ENCODE measurements at regions not wholly inside any gene's neighbourhood (a gene's known extent, or its start where the extent isn't known, plus 50 kb on each side); places are given as distances from the start of the nearest gene placed in this dataset.

- ChIA-PET POLR2A (no interaction called here), CTCF (no interaction called here)
- intact Hi-C loops (cut with micrococcal nuclease; ENCODE audit: unreplicated experiment): no loop called here
- H3K4me1 ChIP-seq (ENCODE audit: control insufficient read depth, insufficient read depth, low read length): no peaks in the 10 kb centered on the region
- no peak overlapping the region for H3K27ac ChIP-seq (ENCODE audit: low read length)
- TF ChIP-seq TCF7L2 (IDR thresholded peaks at IDR 0.05; ENCODE audit: low read depth, low read length): no peak
- TF ChIP-seq CTCF (IDR thresholded peaks at IDR 0.05): no peak
- no peak for TF ChIP-seq POLR2AphosphoS5 (IDR thresholded peaks at IDR 0.05; ENCODE audit: low read depth, low read length)
- TF ChIP-seq SIN3A (IDR thresholded peaks at IDR 0.05; ENCODE audit: borderline replicate concordance, insufficient read depth, low read depth, low read length): no peak
- TF ChIP-seq REST (IDR thresholded peaks at IDR 0.05; ENCODE audit: insufficient read depth in 1 of 2, low read depth in 2 of 2, low read length in 1 of 2): no peak
- no peak for ATAC-seq
- H3K36me3 ChIP-seq (ENCODE audit: control insufficient read depth, insufficient read depth, low read length): no peaks in the 10 kb centered on the region
- no peak overlapping the region for H3K4me3 ChIP-seq (ENCODE audit: low read depth in 2 of 2, low read length in 2 of 2)
- H3K27me3 ChIP-seq (ENCODE audit: control insufficient read depth, insufficient read depth, low read length): peaks cover 9% of the 10 kb centered on the region
- no peak for DNase-seq (ENCODE audit: low read depth, low spot score)
- in situ Hi-C loops (cut with HindIII; ENCODE audit: low pct_unique_long_range_greater_than_20kb, low sequenced_read_pairs): no loop called here
- no peaks in the 10 kb centered on the region for H3K9me3 ChIP-seq (ENCODE audit: control insufficient read depth, insufficient read depth, low read depth, low read length)
- no TSS peak for BruUV-seq (replicated peaks)
These were observed 149.7 kb upstream of the SLC25A13 start for GRCh38 chr7:96471606-96472005.

- Histone ChIP-seq H3K9me3 (ENCODE audit: control insufficient read depth, insufficient read depth, low read depth, low read length) (no peaks in the 10 kb centered on the region), H3K4me1 (ENCODE audit: control insufficient read depth, insufficient read depth, low read length) (no peaks in the 10 kb centered on the region), H3K36me3 (ENCODE audit: control insufficient read depth, insufficient read depth, low read length) (no peaks in the 10 kb centered on the region), H3K4me3 (ENCODE audit: low read depth in 2 of 2, low read length in 2 of 2) (no peak overlapping the region), H3K27me3 (ENCODE audit: control insufficient read depth, insufficient read depth, low read length) (no peaks in the 10 kb centered on the region; the same call in 1 of the 2 replicates), H3K27ac (ENCODE audit: low read length) (no peak overlapping the region)
- no peak for TF ChIP-seq CTCF (IDR thresholded peaks at IDR 0.05)
- no peak for TF ChIP-seq TCF7L2 (IDR thresholded peaks at IDR 0.05; ENCODE audit: low read depth, low read length)
- TF ChIP-seq POLR2AphosphoS5 (IDR thresholded peaks at IDR 0.05; ENCODE audit: low read depth, low read length): no peak
- no peak for TF ChIP-seq REST (IDR thresholded peaks at IDR 0.05; ENCODE audit: insufficient read depth in 1 of 2, low read depth in 2 of 2, low read length in 1 of 2)
- no peak for TF ChIP-seq SIN3A (IDR thresholded peaks at IDR 0.05; ENCODE audit: borderline replicate concordance, insufficient read depth, low read depth, low read length)
- POLR2A ChIA-PET: no interaction called here
- intact Hi-C loops (cut with micrococcal nuclease; ENCODE audit: unreplicated experiment): no loop called here
- CTCF ChIA-PET: no interaction called here
- no peak for DNase-seq (ENCODE audit: low read depth, low spot score)
- no TSS peak for BruUV-seq (replicated peaks)
- in situ Hi-C loops (cut with HindIII; ENCODE audit: low pct_unique_long_range_greater_than_20kb, low sequenced_read_pairs): no loop called here
- ATAC-seq: no peak
These were observed 130.2 kb upstream of the SLC25A13 start for GRCh38 chr7:96452146-96452545.
